ENCODE measurements at regions not wholly inside any gene's neighbourhood (a gene's known extent, or its start where the extent isn't known, plus 50 kb on each side); places are given as distances from the start of the nearest gene placed in this dataset.

- Histone ChIP-seq H3K79me1 (ENCODE audit: low read length) (no peaks in the 10 kb centered on the region), H3K18ac (ENCODE audit: low read length) (no peak overlapping the region), H3K27ac (ENCODE audit: low read depth, low read length) (no peak overlapping the region), H3K14ac (ENCODE audit: low read length) (no peak overlapping the region), H4K8ac (ENCODE audit: low read depth, low read length) (no peak overlapping the region), H2AK5ac (ENCODE audit: low read length) (no peak overlapping the region), H3K27me3 (ENCODE audit: insufficient read depth, low read length) (no peaks in the 10 kb centered on the region), H2BK120ac (ENCODE audit: insufficient read depth, low read length, poor library complexity) (no peak overlapping the region), H3K4ac (ENCODE audit: low read depth, low read length) (no peak overlapping the region), H4K12ac (ENCODE audit: low read depth, low read length) (no peak overlapping the region), H2BK12ac (ENCODE audit: low read length) (no peak overlapping the region), H2BK5ac (ENCODE audit: low read depth, low read length, poor library complexity) (no peak overlapping the region), H3K9ac (ENCODE audit: low read length) (no peak overlapping the region), H3K9me3 (ENCODE audit: insufficient read depth, low read depth, low read length) (no peaks in the 10 kb centered on the region), H3K4me1 (ENCODE audit: control insufficient read depth in 1 of 2, insufficient read depth in 2 of 2, low read length in 2 of 2) (no peaks in the 10 kb centered on the region), H3K4me3 (ENCODE audit: low read depth, low read length) (no peak overlapping the region), H2AFZ (ENCODE audit: insufficient read depth, low read length, poor library complexity) (no peak overlapping the region), H3K23ac (ENCODE audit: low read length) (no peak overlapping the region), H3K4me2 (ENCODE audit: low read length) (no peak overlapping the region), H4K91ac (ENCODE audit: low read depth, low read length) (no peak overlapping the region), H3K79me2 (ENCODE audit: control insufficient read depth, insufficient read depth, low read length, poor library complexity) (no peaks in the 10 kb centered on the region), H3K36me3 (ENCODE audit: control insufficient read depth in 1 of 2, insufficient read depth in 2 of 2, low read length in 2 of 2) (no peaks in the 10 kb centered on the region)
- no peak for DNase-seq
- WGBS (ENCODE audit: extremely low coverage, insufficient coverage, insufficient read length), result no CpG with 5 or more reads among the region's 6 CpGs
Observed at GRCh38 chr5:174953871-174954270, 229.5 kb downstream of the MSX2 start.

- H2AFZ ChIP-seq (ENCODE audit: insufficient read depth, low read length, poor library complexity), result no peak overlapping the region
- no peaks in the 10 kb centered on the region for H3K4me1 ChIP-seq (ENCODE audit: control insufficient read depth in 1 of 2, insufficient read depth in 2 of 2, low read length in 2 of 2)
- no peaks in the 10 kb centered on the region for H3K79me1 ChIP-seq (ENCODE audit: low read length)
- H4K12ac ChIP-seq (ENCODE audit: low read depth, low read length), result no peak overlapping the region
- no peaks in the 10 kb centered on the region for H3K9me3 ChIP-seq (ENCODE audit: insufficient read depth, low read depth, low read length)
- H3K79me2 ChIP-seq (ENCODE audit: control insufficient read depth, insufficient read depth, low read length, poor library complexity), result no peaks in the 10 kb centered on the region
- H2BK120ac ChIP-seq (ENCODE audit: insufficient read depth, low read length, poor library complexity), result no peak overlapping the region
- no peak overlapping the region for H2BK12ac ChIP-seq (ENCODE audit: low read length)
- H3K27ac ChIP-seq (ENCODE audit: low read depth, low read length), result no peak overlapping the region
- no peak overlapping the region for H4K91ac ChIP-seq (ENCODE audit: low read depth, low read length)
- no peak overlapping the region for H3K18ac ChIP-seq (ENCODE audit: low read length)
- H3K4ac ChIP-seq (ENCODE audit: low read depth, low read length), result no peak overlapping the region
- H2AK5ac ChIP-seq (ENCODE audit: low read length), result no peak overlapping the region
- DNase-seq, result peak; percentile 68 to 94
- no peak overlapping the region for H3K9ac ChIP-seq (ENCODE audit: low read length)
- no peaks in the 10 kb centered on the region for H3K36me3 ChIP-seq (ENCODE audit: control insufficient read depth in 1 of 2, insufficient read depth in 2 of 2, low read length in 2 of 2)
- H3K4me3 ChIP-seq (ENCODE audit: low read depth, low read length), result no peak overlapping the region
- H3K27me3 ChIP-seq (ENCODE audit: insufficient read depth, low read length), result no peaks in the 10 kb centered on the region
- H2BK5ac ChIP-seq (ENCODE audit: low read depth, low read length, poor library complexity), result no peak overlapping the region
- H3K23ac ChIP-seq (ENCODE audit: low read length), result no peak overlapping the region
- H4K8ac ChIP-seq (ENCODE audit: low read depth, low read length), result no peak overlapping the region
- no peak overlapping the region for H3K14ac ChIP-seq (ENCODE audit: low read length)
- WGBS (ENCODE audit: extremely low coverage, insufficient coverage, insufficient read length), result no CpG with 5 or more reads among the region's 5 CpGs
- no peak overlapping the region for H3K4me2 ChIP-seq (ENCODE audit: low read length)
Observed at GRCh38 chr5:174951151-174951780, 226.9 kb downstream of the MSX2 start.

- Histone ChIP-seq H2BK12ac (ENCODE audit: low read length) (no peak overlapping the region), H3K79me1 (ENCODE audit: low read length) (no peaks in the 10 kb centered on the region), H3K23ac (ENCODE audit: low read length) (no peak overlapping the region), H3K14ac (ENCODE audit: low read length) (no peak overlapping the region), H3K9me3 (ENCODE audit: insufficient read depth, low read depth, low read length) (no peaks in the 10 kb centered on the region), H3K18ac (ENCODE audit: low read length) (no peak overlapping the region), H2AK5ac (ENCODE audit: low read length) (no peak overlapping the region), H2AFZ (ENCODE audit: insufficient read depth, low read length, poor library complexity) (no peak overlapping the region), H3K36me3 (ENCODE audit: control insufficient read depth in 1 of 2, insufficient read depth in 2 of 2, low read length in 2 of 2) (no peaks in the 10 kb centered on the region), H3K4me1 (ENCODE audit: control insufficient read depth in 1 of 2, insufficient read depth in 2 of 2, low read length in 2 of 2) (peaks cover 4% of the 10 kb centered on the region in 2 experiments), H3K27me3 (ENCODE audit: insufficient read depth, low read length) (no peaks in the 10 kb centered on the region), H3K9ac (ENCODE audit: low read length) (no peak overlapping the region), H3K4ac (ENCODE audit: low read depth, low read length) (no peak overlapping the region), H4K12ac (ENCODE audit: low read depth, low read length) (no peak overlapping the region), H4K91ac (ENCODE audit: low read depth, low read length) (no peak overlapping the region), H2BK5ac (ENCODE audit: low read depth, low read length, poor library complexity) (no peak overlapping the region), H4K8ac (ENCODE audit: low read depth, low read length) (no peak overlapping the region), H2BK120ac (ENCODE audit: insufficient read depth, low read length, poor library complexity) (no peak overlapping the region), H3K4me2 (ENCODE audit: low read length) (no peak overlapping the region), H3K4me3 (ENCODE audit: low read depth, low read length) (no peak overlapping the region), H3K79me2 (ENCODE audit: control insufficient read depth, insufficient read depth, low read length, poor library complexity) (no peaks in the 10 kb centered on the region), H3K27ac (ENCODE audit: low read depth, low read length) (no peak overlapping the region)
- DNase-seq, result no peak
- no CpG with 5 or more reads among the region's 1 CpG for WGBS (ENCODE audit: extremely low coverage, insufficient coverage, insufficient read length)
Observed at GRCh38 chr5:174947548-174947947, 223.2 kb downstream of the MSX2 start.

GRCh38 chr5:174945853-174946252, 221.5 kb downstream of the MSX2 start:
- H3K4ac ChIP-seq (ENCODE audit: low read depth, low read length), result no peak overlapping the region
- no peak overlapping the region for H2BK12ac ChIP-seq (ENCODE audit: low read length)
- no peak overlapping the region for H3K18ac ChIP-seq (ENCODE audit: low read length)
- H2AFZ ChIP-seq (ENCODE audit: insufficient read depth, low read length, poor library complexity), result no peak overlapping the region
- no peak overlapping the region for H4K8ac ChIP-seq (ENCODE audit: low read depth, low read length)
- H3K27ac ChIP-seq (ENCODE audit: low read depth, low read length), result no peak overlapping the region
- H4K91ac ChIP-seq (ENCODE audit: low read depth, low read length), result no peak overlapping the region
- peak overlapping the region; percentile 47 for H3K9ac ChIP-seq (ENCODE audit: low read length)
- H3K27me3 ChIP-seq (ENCODE audit: insufficient read depth, low read length), result no peaks in the 10 kb centered on the region
- no peaks in the 10 kb centered on the region for H3K9me3 ChIP-seq (ENCODE audit: insufficient read depth, low read depth, low read length)
- H3K4me2 ChIP-seq (ENCODE audit: low read length), result no peak overlapping the region
- no peak overlapping the region for H3K4me3 ChIP-seq (ENCODE audit: low read depth, low read length)
- H3K23ac ChIP-seq (ENCODE audit: low read length), result no peak overlapping the region
- no peak overlapping the region for H2BK5ac ChIP-seq (ENCODE audit: low read depth, low read length, poor library complexity)
- no peak overlapping the region for H2BK120ac ChIP-seq (ENCODE audit: insufficient read depth, low read length, poor library complexity)
- no peak overlapping the region for H2AK5ac ChIP-seq (ENCODE audit: low read length)
- no peak for DNase-seq
- no CpG with 5 or more reads among the region's 7 CpGs for WGBS (ENCODE audit: extremely low coverage, insufficient coverage, insufficient read length)
- no peak overlapping the region for H3K14ac ChIP-seq (ENCODE audit: low read length)
- H3K79me2 ChIP-seq (ENCODE audit: control insufficient read depth, insufficient read depth, low read length, poor library complexity), result no peaks in the 10 kb centered on the region
- no peaks in the 10 kb centered on the region for H3K79me1 ChIP-seq (ENCODE audit: low read length)
- no peak overlapping the region for H4K12ac ChIP-seq (ENCODE audit: low read depth, low read length)
- peaks cover 4% of the 10 kb centered on the region in 2 experiments for H3K4me1 ChIP-seq (ENCODE audit: control insufficient read depth in 1 of 2, insufficient read depth in 2 of 2, low read length in 2 of 2)
- no peaks in the 10 kb centered on the region for H3K36me3 ChIP-seq (ENCODE audit: control insufficient read depth in 1 of 2, insufficient read depth in 2 of 2, low read length in 2 of 2)
